Neural progenitor cell (in vitro differentiated cells): ENCODE measurements at regions not wholly inside any gene's neighbourhood (a gene's known extent, or its start where the extent isn't known, plus 50 kb on each side); places are given as distances from the start of the nearest gene placed in this dataset.

Experiments used
- CTCF ChIP-seq: fragments of 200-600 bp; sonication (generic); IDR thresholded peaks from 2 replicates; pipeline ENCODE4 v1.5.1; 2017; ENCODE audit warnings: antibody characterized with exemption, mild to moderate bottlenecking
- EZH2 ChIP-seq: fragments of 200-600 bp; sonication (generic); IDR thresholded peaks from 2 replicates; pipeline ENCODE4 v1.6.1; 2017; ENCODE audit warnings: antibody characterized with exemption, mild to moderate bottlenecking, moderate library complexity
- EZH2phosphoT487 ChIP-seq: fragments of 200-600 bp; sonication (generic); IDR thresholded peaks from 2 replicates; pipeline ENCODE4 v1.6.1; 2017; ENCODE audit warnings: antibody characterized with exemption

GRCh38 chr2:180358458-180358857 lies 351.4 kb upstream of the CWC22 start:
- no peak for TF ChIP-seq CTCF
- no peak for TF ChIP-seq EZH2
- no peak for TF ChIP-seq EZH2phosphoT487
